Loucy (cell line): ENCODE measurements at regions not wholly inside any gene's neighbourhood (a gene's known extent, or its start where the extent isn't known, plus 50 kb on each side); places are given as distances from the start of the nearest gene placed in this dataset.
"Not testable (repeated sequence)": the region's sequence is repeated elsewhere in the genome, so short reads cannot be mapped to it uniquely, and the experiment has no call there.

Experiments
- CTCF ChIP-seq: fragments of 200-600 bp; sonication (generic); conservative IDR thresholded peaks from 2 replicates; pipeline ENCODE4 v1.5.1; 2014; ENCODE audit warnings: mild to moderate bottlenecking, antibody characterized with exemption, low read length
- EZH2phosphoT487 ChIP-seq: fragments of 200-600 bp; IDR thresholded peaks from 2 replicates; pipeline ENCODE4 v1.6.1; 2018; ENCODE audit warnings: antibody characterized with exemption, mild to moderate bottlenecking, moderate library complexity, borderline replicate concordance

- TF ChIP-seq CTCF, EZH2phosphoT487: not testable (repeated sequence)
Measured at GRCh38 chr10:59053502-59053901, 122.9 kb upstream of the PHYHIPL start.
